HG03025 (cell line): ENCODE measurements at regions not wholly inside any gene's neighbourhood (a gene's known extent, or its start where the extent isn't known, plus 50 kb on each side); places are given as distances from the start of the nearest gene placed in this dataset.

ENCODE experiments used
- ATAC-seq: cut with Tn5 transposase; IDR thresholded peaks from one replicate; pipeline ENCODE4 v1.9.1; 2021; ENCODE audit warnings: mild to moderate bottlenecking, moderate library complexity; ENCODE audit not compliant: unreplicated experiment, low FRiP score

GRCh38 chr7:15798081-15798480, 111.6 kb upstream of the MEOX2 start:
- no peak for ATAC-seq

DNA sequence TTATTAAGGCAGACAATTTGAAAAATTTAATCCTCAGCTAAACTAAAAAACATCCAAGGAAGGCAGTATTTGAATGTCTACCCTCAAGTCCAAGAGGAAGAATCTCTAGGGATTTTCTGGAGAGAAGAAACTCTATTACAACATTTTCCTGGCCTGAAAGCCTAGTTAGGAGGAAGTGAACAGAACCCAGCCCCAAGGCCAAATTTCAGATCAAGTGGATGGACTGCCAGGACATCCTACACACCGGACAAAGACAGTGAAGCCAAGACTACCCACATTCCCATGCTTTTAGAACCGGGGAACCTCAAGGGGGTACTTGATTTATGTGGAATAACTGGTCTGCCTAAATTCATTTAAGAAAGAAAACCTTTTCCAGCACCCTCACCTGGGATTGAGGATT, 108.9 kb upstream of the MEOX2 start:
- ATAC-seq = no peak

GRCh38 chr7:15794801-15795200, 108.3 kb upstream of the MEOX2 start:
- no peak for ATAC-seq

DNA sequence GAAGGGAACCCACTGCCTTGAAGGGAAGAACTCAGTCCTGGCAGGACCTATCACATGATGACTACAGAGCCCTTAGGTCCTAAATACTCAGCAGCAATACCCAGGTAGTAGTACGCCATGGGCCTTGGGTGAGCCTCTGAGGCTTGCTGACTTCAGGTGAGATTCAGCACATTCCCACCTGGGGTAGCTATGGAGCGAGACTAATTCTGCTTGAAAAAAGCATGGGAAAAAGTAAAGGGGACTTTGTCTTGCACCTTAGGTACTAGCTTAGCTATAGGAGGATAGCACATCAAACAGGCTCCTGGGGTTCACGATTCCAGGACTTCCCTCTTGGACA, 98.2 kb upstream of the MEOX2 start:
- ATAC-seq = no peak

DNA sequence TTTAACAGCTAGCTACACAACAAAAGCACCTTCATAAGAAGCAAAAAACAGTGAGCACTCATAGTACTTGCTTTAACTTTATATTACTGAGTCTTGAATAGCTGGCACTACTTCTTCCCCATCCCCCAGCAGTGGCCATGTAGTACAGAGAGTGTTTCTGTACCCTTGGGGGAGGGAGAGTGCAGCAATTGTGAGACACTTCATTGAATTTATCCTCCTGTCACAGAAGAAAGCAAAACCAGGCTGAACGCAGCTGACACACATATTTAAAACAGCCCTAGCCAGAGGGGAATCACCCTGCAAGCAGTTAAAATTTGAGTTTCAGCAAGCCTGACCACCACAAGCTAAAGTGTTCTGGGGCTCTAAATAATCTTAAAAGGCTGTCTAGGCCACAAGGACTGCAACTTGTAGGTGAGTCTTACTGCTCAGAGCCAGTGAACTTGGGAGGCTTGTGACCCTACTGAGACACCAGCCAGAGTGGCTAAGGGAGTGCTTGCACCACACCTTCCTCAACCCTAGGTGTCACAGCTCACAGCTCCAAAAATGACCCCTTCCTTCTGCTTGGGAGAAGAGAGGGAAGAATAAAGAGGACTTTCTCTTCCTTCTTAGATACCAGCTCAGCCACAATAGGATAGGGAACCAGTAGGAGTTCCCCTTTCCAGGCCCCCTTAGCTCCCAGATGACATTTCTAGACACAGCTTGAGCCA, 97.7 kb upstream of the MEOX2 start:
- no peak for ATAC-seq

DNA sequence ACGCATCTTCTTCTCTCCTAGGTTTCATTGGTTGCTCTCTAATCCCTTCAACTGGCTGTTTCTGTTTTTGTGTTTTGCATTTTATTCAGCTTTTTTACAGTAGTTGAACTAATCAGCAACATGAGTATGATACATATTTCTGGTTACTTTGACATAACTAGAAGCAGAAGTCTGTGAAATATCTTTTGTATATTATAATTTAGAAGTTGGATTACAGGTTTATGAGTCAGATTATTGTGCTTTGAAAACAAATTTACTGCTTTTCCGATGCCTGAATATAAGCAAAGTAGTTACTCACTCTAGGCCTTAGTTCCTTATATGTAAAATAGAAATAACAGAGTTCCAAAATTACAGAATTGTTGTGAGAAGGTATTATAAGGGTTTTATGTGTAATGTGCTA, 96.2 kb upstream of the MEOX2 start:
- no peak for ATAC-seq

DNA sequence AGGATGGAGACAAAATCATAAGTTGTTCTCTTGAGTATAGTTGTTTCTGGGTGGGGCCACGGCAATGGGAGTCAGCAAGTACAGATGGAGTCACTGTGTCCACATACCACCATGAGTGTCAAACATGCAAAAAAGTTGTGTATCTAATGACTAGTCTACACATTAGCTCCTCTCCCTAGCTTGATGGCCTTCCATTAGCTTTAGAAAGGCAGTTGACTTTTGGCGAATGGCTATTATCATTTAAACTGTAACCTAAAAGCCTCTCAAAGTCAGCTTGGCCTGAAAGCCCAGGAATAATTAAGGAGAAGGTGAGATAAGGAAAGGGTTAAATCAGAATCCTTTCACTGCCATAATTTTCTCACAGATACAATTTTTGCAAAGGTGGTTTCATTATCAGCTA, 95.5 kb upstream of the MEOX2 start:
- ATAC-seq = no peak

- no peak for ATAC-seq
Observed at GRCh38 chr7:15780271-15780670, 93.8 kb upstream of the MEOX2 start.

DNA sequence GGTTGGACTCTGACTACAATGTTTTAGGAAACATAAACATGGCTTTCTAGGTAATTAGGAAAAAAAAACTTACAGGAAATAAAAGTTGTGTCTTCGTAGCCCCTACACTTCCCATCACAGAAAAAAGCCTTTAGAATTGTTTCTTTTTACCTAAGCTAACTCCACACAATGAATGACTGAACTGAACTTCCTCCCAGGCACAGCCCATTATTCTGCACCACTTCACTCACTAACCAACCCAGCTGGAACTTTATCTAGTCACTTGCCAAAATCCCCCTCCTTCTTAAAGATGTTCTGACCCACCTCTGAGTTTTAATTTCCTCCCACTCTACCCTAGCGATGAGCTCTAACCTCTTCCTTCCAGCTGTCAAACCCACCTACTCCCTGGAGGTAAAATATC, 91.7 kb upstream of the MEOX2 start:
- no peak for ATAC-seq

GRCh38 chr7:15765753-15766152, 79.3 kb upstream of the MEOX2 start:
- ATAC-seq = no peak

- no peak for ATAC-seq
Observed at GRCh38 chr7:15764851-15765382, 78.4 kb upstream of the MEOX2 start.

- ATAC-seq = no peak
Observed at GRCh38 chr7:15764010-15764409, 77.5 kb upstream of the MEOX2 start.

GRCh38 chr7:15757041-15758000, 70.8 kb upstream of the MEOX2 start:
- no peak for ATAC-seq

DNA sequence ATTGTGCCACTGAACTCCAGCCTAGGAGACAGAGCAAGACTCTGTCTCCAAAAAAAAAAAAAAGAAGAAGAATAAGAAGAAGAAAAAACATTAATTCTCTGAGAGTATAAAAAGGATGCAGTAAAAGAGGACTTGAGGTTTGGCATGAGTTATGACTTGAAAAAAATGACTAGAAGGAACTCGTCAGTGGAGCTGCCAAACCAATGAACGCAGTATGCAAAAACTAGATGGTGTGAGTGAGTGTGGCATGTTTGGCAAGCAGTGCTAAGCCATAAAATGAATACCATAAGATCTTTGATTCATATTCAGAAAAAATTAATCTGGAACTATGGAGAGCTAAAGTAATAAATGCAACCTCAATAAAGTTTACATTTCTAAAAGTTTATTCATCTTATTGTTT, 68.6 kb upstream of the MEOX2 start:
- ATAC-seq = no peak

DNA sequence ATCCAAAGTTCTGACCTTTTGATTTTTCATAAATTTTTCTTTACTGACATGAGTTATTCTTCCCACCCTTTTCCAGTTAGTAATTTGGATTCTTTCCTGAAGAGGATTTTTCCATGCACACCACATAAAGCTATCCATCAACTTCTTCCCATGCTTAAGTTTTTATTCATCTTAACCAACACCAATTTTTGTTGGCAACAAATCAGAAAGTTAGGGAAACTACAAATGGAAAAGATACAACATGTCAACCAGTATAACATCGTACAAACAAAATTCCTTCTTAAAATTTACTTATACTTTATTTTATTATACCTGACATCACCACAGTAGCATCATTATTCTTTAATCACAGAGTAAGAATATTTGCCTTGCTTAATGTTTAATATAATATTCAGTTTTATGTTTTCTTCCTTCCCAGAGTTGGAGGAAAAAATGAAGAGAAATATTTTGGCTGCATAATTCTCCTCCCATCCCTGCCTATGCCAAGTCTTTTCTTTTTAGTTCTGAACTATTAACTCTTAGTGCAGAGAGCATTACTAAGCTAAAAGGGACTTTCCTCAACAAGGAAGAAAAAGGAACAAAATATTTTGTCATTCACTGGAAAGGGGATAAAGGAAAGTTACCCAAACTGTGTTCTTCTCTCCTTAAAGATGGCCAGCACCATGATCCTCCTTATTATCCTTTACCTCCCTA, 67.5 kb upstream of the MEOX2 start:
- ATAC-seq = no peak

DNA sequence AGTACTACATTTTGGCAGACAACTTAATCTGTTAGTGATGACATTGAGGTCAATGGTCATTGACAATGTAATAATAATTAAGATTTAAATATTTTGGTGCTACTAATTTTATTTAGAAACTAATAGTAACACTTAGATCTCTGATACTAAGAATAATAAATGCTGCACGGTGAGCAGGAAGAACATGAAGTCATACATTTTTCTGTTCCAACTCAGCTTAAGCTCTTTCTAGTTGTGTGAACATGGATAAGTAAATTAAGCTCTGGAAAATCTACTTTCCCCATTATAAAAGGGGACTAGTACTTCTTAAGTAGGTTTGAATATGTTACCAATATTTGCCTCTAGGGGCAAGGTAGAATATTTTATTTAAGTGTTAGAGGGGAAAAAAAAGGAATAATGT, 65.9 kb upstream of the MEOX2 start:
- no peak for ATAC-seq

DNA sequence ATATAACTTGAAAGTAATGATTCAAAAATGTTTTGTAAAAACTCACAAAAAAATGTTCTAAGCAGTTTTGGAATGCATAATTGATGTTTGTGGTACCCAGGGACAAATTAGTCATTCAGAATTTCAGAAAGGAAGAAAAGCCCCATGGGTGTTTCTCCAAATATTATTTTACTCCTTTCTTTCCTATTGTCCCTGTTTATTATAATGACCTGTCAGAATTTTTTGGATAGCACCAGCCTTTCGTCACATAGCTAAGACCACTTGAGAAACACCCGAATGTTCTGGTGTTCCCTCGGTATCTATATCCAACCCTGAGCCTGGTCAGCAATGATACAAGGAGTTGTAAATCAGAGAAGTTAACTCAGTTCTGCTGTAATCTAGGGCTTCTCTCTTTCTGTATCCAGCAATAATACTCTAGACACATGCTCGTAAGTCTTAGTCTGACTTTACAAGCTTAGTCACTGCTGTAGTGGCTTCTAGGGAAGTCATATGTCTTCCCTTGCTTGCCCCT, 64.8 kb upstream of the MEOX2 start:
- ATAC-seq = no peak

GRCh38 chr7:15750727-15751126, 64.2 kb upstream of the MEOX2 start:
- ATAC-seq = no peak

DNA sequence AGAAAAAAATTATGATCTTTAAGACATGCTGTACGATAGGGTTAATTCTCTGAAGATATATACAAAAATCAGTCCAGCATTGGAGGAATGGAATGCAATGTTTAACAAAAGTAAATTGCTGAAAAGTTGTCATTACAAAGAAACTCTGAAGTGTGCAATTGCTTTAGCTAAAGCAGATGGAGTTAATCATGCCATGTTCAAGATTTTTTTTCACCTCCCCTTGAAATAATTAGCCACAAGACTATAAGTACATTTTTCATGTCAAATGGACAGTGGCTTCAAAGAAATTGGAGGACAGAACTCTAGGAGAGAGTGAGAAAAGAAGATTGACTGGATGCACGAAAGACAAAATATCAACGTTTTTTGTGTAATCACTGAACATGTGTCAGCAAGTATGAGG, 63.1 kb upstream of the MEOX2 start:
- no peak for ATAC-seq

GRCh38 chr7:15747712-15748111, 61.2 kb upstream of the MEOX2 start:
- no peak for ATAC-seq

- ATAC-seq = no peak
Observed at GRCh38 chr7:15747301-15747700, 60.8 kb upstream of the MEOX2 start.
